Esophagus (tissue), 2 donors: ENCODE measurements at regions not wholly inside any gene's neighbourhood (a gene's known extent, or its start where the extent isn't known, plus 50 kb on each side); places are given as distances from the start of the nearest gene placed in this dataset.

Experiments
- H3K27ac ChIP-seq, 2 donors: one replicate each; pipeline ENCODE4 v1.5.1; 2013; ENCODE audit warnings: low read depth in 2 of 2, mild to moderate bottlenecking in 2 of 2, inconsistent platforms in 1 of 2, low read length in 1 of 2, moderate library complexity in 1 of 2
- H3K27me3 ChIP-seq, 2 donors: one replicate each; pipeline ENCODE4 v1.6.1; 2013; ENCODE audit warnings: low read length in 2 of 2, control low read depth in 1 of 2, mild to moderate bottlenecking in 1 of 2; ENCODE audit not compliant: insufficient read depth in 2 of 2, control insufficient read depth in 1 of 2
- H3K36me3 ChIP-seq, 2 donors: one replicate each; pipeline ENCODE4 v1.6.1; 2013; ENCODE audit warnings: low read length in 1 of 2; ENCODE audit not compliant: control insufficient read depth in 2 of 2, insufficient read depth in 2 of 2
- H3K4me1 ChIP-seq, 2 donors: one replicate each; pipeline ENCODE4 v1.6.1; 2013; ENCODE audit warnings: low read length in 1 of 2; ENCODE audit not compliant: control insufficient read depth in 2 of 2, insufficient read depth in 2 of 2
- H3K4me3 ChIP-seq, 2 donors: one replicate each; pipeline ENCODE4 v1.5.1; 2013; ENCODE audit warnings: low read length in 2 of 2, mild to moderate bottlenecking in 2 of 2, low read depth in 1 of 2, moderate library complexity in 1 of 2
- H3K9me3 ChIP-seq, 2 donors: one replicate each; pipeline ENCODE4 v1.6.1; 2013; ENCODE audit warnings: mild to moderate bottlenecking in 2 of 2, low read depth in 1 of 2, low read length in 1 of 2, moderate library complexity in 1 of 2; ENCODE audit not compliant: control insufficient read depth in 2 of 2, insufficient read depth in 1 of 2
- WGBS, 2 donors: extraction: QIAGEN DNeasy Blood & Tissue Kit; methylation state at CpG; one replicate each; pipeline ENCODE4 v1.1.7; 2013; 5-methylcytosine and 5-hydroxymethylcytosine counted together
- donor health status: healthy with polysubstance abuse.
- donor health status: Bipolar disorder and iron deficiency.

DNA sequence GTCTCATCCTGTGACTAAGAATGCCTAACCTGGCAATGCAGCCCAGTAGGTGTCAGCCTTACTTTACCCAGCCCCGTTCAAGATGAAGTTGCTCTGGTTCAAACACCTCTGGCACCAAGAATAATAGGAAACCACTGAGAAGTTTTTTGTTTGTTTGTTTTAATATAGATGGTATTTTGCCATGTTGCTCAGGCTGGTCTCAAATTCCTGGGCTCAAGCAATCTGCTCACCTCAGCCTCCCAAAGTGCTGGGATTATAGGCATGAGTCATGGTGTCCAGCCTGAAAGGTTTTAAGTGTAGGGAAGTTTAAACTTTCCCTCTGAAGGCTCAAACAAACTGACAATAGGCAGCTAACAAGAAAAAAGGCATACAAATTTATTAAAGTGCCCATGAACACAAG is 51.2 kb upstream of the ABCC4 start:
- 48 to 73% methylated on average over 1 of the region's 1 CpG for WGBS, 2 donors
- Histone ChIP-seq H3K27ac (no peak overlapping the region), H3K9me3 (peaks cover 0 to 2% of the 10 kb centered on the region in 2 donors), H3K36me3 (no peaks in the 10 kb centered on the region), H3K4me3 (no peak overlapping the region), H3K27me3 (peaks cover 0 to 2% of the 10 kb centered on the region in 2 donors), H3K4me1 (no peaks in the 10 kb centered on the region)

DNA sequence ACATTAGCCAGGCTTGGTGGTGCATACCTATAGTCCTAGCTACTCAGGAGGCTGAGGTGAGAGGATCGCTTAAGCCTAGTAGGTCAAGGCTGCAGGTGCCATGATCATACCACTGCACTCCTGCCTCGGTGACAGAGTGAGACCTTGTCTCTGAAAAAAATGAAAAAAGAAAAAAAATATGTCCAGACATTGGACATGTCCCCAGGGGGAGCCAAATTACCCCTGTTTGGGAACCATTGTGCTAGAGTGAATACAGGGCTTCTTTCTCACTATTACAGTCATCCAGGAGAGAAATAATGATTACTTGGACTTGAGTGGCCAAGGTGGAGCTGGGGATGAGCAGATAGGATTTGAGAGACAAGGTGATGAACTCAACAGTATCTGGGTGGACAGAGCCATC is 52.9 kb upstream of the ABCC4 start:
- H3K4me3 ChIP-seq: no peak overlapping the region
- 66 to 91% methylated on average over 2 of the region's 2 CpGs for WGBS, 2 donors

DNA sequence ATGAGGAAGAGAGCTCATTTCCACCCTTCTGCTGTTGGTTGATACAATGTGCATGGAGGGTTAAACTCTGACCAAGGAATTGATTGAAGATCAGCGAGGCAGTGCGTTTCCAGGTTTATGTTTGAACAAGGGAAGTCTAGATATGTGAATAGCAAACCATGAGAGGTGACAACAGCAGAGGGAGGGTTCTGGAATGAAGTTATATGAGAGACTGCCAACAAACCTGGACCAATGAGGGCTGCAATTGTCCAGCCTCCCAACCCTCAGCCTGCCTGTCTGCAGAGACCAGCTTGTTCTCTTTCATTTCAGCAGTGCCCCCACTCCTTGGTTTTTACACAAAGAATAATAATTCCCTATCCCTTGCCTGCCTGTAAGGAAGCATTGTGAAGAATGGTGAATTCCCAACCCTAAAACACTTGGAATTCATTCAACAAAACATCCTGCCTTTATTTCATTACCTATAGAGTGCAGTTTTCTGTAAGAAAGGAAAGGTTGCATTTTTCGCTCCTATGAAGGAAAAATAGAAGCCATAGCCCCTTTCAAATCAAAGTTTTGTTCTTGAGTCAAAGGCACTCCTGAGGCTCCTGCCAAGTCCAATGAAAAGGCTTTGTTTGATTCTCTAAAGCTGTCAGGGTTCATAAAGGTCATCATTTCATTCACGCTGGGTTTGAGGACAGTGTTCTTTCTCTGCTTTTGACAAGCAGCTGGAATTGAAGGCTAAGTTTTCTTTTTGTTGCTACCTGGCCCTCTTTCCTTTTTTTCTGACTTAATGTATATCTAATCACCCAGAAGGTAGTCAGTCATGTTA is 53.6 kb upstream of the ABCC4 start:
- H3K4me1 ChIP-seq: no peaks in the 10 kb centered on the region
- 42 to 43% methylated on average over 4 of the region's 4 CpGs for WGBS, 2 donors

More for the DNA sequence above, 52.9 kb upstream of the ABCC4 start:
- Histone ChIP-seq H3K4me1 (no peaks in the 10 kb centered on the region), H3K27me3 (peaks cover 0 to 2% of the 10 kb centered on the region in 2 donors), H3K27ac (no peak overlapping the region), H3K9me3 (peaks cover 0 to 2% of the 10 kb centered on the region in 2 donors), H3K36me3 (no peaks in the 10 kb centered on the region)

DNA sequence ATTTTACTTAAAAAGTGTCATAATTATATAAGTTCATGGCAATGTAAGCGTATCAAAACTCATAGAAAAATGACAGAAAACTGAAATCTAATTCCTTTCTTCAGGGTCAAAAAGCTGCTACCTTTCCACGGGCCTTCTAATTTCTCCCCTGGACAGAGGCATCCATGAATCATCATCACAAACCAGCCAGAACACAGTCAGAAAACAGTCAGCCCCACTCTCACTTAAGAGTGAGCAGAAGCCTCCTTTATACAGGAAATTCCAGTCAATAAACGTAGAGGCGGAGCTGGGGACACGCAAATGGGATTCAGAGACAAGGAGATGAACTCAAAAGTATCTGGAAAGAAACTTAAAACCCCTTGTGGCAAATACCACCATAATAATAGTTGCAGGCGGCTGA is 54.2 kb upstream of the ABCC4 start:
- Histone ChIP-seq H3K36me3 (no peaks in the 10 kb centered on the region), H3K4me1 (no peaks in the 10 kb centered on the region), H3K9me3 (peaks cover 0 to 2% of the 10 kb centered on the region in 2 donors), H3K4me3 (no peak overlapping the region), H3K27ac (no peak overlapping the region), H3K27me3 (no peaks in the 10 kb centered on the region)
- WGBS, 2 donors: 70% methylated on average over 6 of the region's 6 CpGs

More for the DNA sequence above, 53.6 kb upstream of the ABCC4 start:
- Histone ChIP-seq H3K27ac (no peak overlapping the region), H3K27me3 (no peaks in the 10 kb centered on the region), H3K4me3 (no peak overlapping the region), H3K36me3 (no peaks in the 10 kb centered on the region), H3K9me3 (peaks cover 0 to 2% of the 10 kb centered on the region in 2 donors)

DNA sequence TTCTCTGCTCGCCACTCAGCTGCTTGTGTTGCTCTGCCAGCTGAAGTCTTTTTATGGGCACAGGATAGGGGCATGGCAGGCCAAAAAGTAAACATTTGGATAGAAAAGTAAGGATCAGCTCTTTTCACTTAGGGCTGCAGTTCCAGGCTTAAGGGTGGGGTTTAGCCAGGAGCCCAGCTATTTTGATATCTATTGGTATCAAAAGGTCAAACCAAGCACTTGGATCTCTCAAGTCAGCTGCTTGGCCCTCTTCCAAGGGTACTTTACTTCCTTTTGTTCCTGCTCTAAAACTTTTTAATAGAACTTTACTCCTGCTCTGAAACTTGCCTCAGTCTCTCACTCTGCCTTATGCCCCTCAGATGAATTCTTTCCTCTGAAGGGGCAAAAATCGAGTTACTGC is 55.7 kb upstream of the ABCC4 start:
- Histone ChIP-seq H3K4me3 (no peak overlapping the region), H3K36me3 (no peaks in the 10 kb centered on the region), H3K9me3 (peaks cover 0 to 2% of the 10 kb centered on the region in 2 donors), H3K4me1 (no peaks in the 10 kb centered on the region), H3K27ac (no peak overlapping the region), H3K27me3 (no peaks in the 10 kb centered on the region)
- WGBS, 2 donors: 81 to 83% methylated on average over 2 of the region's 2 CpGs

DNA sequence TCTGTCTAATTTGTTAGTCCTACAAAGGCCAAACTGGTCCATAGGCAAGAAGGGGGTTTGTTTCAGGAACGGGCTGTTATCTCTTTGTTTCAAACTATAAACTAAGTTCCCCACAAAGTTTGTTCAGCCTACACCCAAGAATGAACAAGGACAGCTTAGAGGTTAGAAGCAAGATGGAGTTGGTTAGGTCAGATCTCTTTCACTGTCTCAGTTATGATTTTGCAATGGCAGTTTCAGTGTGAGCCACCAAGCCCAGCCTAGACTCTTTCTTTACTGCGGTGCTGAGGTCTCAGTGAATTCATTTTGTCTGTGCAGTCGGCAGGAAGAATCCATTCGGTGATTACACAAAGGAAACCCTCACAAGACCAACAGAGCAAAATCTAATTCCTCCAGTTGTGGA is 56.6 kb upstream of the ABCC4 start:
- Histone ChIP-seq H3K36me3 (no peaks in the 10 kb centered on the region), H3K4me1 (no peaks in the 10 kb centered on the region), H3K27ac (no peak overlapping the region), H3K9me3 (peaks cover 0 to 2% of the 10 kb centered on the region in 2 donors), H3K4me3 (no peak overlapping the region), H3K27me3 (no peaks in the 10 kb centered on the region)
- 79 to 86% methylated on average over 4 of the region's 4 CpGs for whole genome bisulfite sequencing, 2 donors

DNA sequence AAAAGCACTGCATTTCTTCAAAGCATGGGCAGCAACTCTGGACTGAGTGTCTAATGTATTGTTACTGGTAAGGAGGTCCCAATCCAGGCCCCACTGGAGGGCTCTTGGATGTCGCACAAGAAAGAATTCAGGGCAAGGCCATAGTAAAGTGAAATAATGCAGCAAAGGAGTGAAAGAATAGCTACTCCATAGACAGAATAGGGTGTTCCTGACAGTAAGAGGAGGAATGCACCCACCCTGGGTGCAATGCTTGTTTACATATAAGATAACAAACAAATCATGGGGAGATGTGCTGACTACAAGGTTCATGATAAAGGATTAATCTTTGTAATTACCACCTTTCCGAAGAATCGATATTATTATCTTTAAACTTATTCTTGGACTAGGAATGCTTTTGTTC is 58.8 kb upstream of the ABCC4 start:
- WGBS, 2 donors: 77 to 81% methylated on average over 3 of the region's 3 CpGs

DNA sequence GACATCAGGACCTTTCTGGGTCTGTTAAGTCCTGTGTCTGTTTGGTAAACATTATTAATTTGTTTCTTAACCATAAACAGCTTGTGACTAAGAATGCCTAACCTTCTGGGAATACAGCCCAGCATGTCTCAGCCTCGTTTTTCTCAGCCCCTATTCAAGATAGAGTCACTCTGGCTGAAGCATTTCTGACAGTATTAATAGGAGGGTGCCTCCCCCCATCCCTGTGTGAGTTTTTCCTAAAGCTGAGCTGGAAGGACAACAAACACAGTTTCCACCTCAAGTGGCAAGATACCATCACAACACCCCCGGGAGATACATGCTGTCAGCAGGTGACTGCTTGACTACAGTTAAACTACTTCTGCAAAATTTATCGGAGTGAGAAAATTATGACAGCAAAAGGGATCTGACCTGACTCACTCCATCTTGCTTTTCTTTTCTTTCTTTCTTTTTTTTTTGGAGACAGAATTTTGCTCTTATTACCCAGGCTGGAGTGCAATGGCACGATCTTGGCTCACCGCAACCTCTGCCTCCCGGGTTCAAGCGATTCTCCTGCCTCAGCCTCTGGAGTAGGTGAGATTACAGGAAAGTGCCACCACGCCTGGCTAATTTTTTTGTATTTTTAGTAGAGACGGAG is 59.3 kb upstream of the ABCC4 start:
- Histone ChIP-seq H3K4me3 (no peak overlapping the region), H3K36me3 (no peaks in the 10 kb centered on the region), H3K27me3 (no peaks in the 10 kb centered on the region), H3K4me1 (no peaks in the 10 kb centered on the region), H3K27ac (no peak overlapping the region), H3K9me3 (peaks cover 0 to 5% of the 10 kb centered on the region in 2 donors)
- 79 to 81% methylated on average over 9 of the region's 9 CpGs for WGBS, 2 donors

More for the DNA sequence above, 58.8 kb upstream of the ABCC4 start:
- no peak overlapping the region for H3K27ac ChIP-seq
- peaks cover 0 to 5% of the 10 kb centered on the region in 2 donors for H3K9me3 ChIP-seq
- H3K4me3 ChIP-seq: no peak overlapping the region
- no peaks in the 10 kb centered on the region for H3K36me3 ChIP-seq
- H3K27me3 ChIP-seq: no peaks in the 10 kb centered on the region
- H3K4me1 ChIP-seq: no peaks in the 10 kb centered on the region

DNA sequence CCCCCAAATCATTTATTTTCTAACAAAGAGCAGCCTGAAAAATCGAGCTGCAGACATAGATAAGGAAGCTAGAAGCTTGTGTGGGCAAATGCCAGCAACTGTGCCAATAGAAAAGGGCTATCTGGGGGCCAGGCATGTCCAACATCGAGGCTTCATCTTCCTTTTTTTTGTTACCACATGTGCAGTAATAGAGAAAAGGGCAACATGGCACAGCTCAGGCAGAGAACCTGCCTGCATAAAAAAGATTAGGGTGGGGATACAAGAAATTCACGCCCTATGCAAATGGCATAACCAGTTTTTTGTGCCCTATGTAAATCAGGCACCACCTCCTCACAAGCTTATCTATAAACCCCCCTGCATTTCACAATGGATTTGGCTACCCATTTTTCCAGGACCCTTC is 60.4 kb upstream of the ABCC4 start:
- 56 to 63% methylated on average over 3 of the region's 3 CpGs for WGBS, 2 donors
- H3K27ac ChIP-seq: no peak overlapping the region
- H3K36me3 ChIP-seq: no peaks in the 10 kb centered on the region
- H3K9me3 ChIP-seq: peaks cover 0 to 5% of the 10 kb centered on the region in 2 donors
- no peaks in the 10 kb centered on the region for H3K27me3 ChIP-seq
- no peak overlapping the region for H3K4me3 ChIP-seq
- H3K4me1 ChIP-seq: no peaks in the 10 kb centered on the region
